GM18520 (cell line): ENCODE measurements at regions not wholly inside any gene's neighbourhood (a gene's known extent, or its start where the extent isn't known, plus 50 kb on each side); places are given as distances from the start of the nearest gene placed in this dataset.

Source experiments
- ATAC-seq: cut with Tn5 transposase; IDR thresholded peaks from one replicate; pipeline ENCODE4 v1.9.1; 2021; ENCODE audit not compliant: unreplicated experiment

GRCh38 chrX:73768886-73769285, 83.6 kb downstream of the XIST start:
- no peak for ATAC-seq

GRCh38 chrX:73768160-73768559, 84.4 kb downstream of the XIST start:
- ATAC-seq = no peak

- no peak for ATAC-seq
Observed at GRCh38 chrX:73767017-73767416, 85.5 kb downstream of the XIST start.

GRCh38 chrX:73766431-73766795, 86.1 kb downstream of the XIST start:
- ATAC-seq = no peak

GRCh38 chrX:73765776-73766430, 86.6 kb downstream of the XIST start:
- no peak for ATAC-seq

- peak; percentile 92 for ATAC-seq
Observed at GRCh38 chrX:73758250-73758649, 94.3 kb downstream of the XIST start.
